H9 (cell line): ENCODE measurements at regions not wholly inside any gene's neighbourhood (a gene's known extent, or its start where the extent isn't known, plus 50 kb on each side); places are given as distances from the start of the nearest gene placed in this dataset.

ENCODE experiments used
- DNase-seq: peaks from one replicate; pipeline ENCODE4 v3.0.0-alpha.2; 2017
- H2AFZ ChIP-seq: one replicate; pipeline ENCODE4 v1.6.1; 2013; ENCODE audit warnings: mild to moderate bottlenecking, low read length, control low read depth, moderate library complexity
- H2AK5ac ChIP-seq: 2 replicates; pipeline ENCODE4 v1.6.1; 2013; ENCODE audit warnings: low read length, control low read depth, mixed read lengths; ENCODE audit not compliant: insufficient read length
- H2BK120ac ChIP-seq: one replicate; pipeline ENCODE4 v1.6.1; 2013; ENCODE audit warnings: low read depth, mild to moderate bottlenecking, low read length, control low read depth, inconsistent platforms; ENCODE audit not compliant: poor library complexity, severe bottlenecking
- H2BK12ac ChIP-seq: 2 replicates; pipeline ENCODE4 v1.6.1; 2013; ENCODE audit warnings: low read length, control low read depth, mixed read lengths, low read depth; ENCODE audit not compliant: insufficient read length
- H2BK15ac ChIP-seq: 2 replicates; pipeline ENCODE4 v1.6.1; 2013; ENCODE audit warnings: low read depth, low read length, control low read depth
- H2BK20ac ChIP-seq: one replicate; pipeline ENCODE4 v1.6.1; 2013; ENCODE audit warnings: low read depth, mild to moderate bottlenecking, low read length, control low read depth, inconsistent platforms; ENCODE audit not compliant: poor library complexity, severe bottlenecking
- H2BK5ac ChIP-seq: 2 replicates; pipeline ENCODE4 v1.6.1; 2013; ENCODE audit warnings: low read length, control low read depth, mixed read lengths; ENCODE audit not compliant: insufficient read length
- H3K14ac ChIP-seq: 2 replicates; pipeline ENCODE4 v1.6.1; 2013; ENCODE audit warnings: low read length, control low read depth; ENCODE audit not compliant: insufficient read depth
- H3K18ac ChIP-seq: 2 replicates; pipeline ENCODE4 v1.6.1; 2013; ENCODE audit warnings: low read depth, mild to moderate bottlenecking, mixed read lengths, low read length, control low read depth; ENCODE audit not compliant: insufficient read length
- H3K23ac ChIP-seq: 2 replicates; pipeline ENCODE4 v1.6.1; 2013; ENCODE audit warnings: low read length, control low read depth, mixed read lengths, low read depth; ENCODE audit not compliant: insufficient read length
- H3K23me2 ChIP-seq: 2 replicates; pipeline ENCODE4 v1.6.1; 2013; ENCODE audit warnings: low read depth, mild to moderate bottlenecking, mixed read lengths, low read length, control low read depth; ENCODE audit not compliant: insufficient read length, poor library complexity, severe bottlenecking
- H3K27ac ChIP-seq: 2 replicates; pipeline ENCODE4 v1.5.1; 2013; ENCODE audit warnings: low read length, control low read depth, mixed read lengths, low read depth; ENCODE audit not compliant: insufficient read length
- H3K27me3 ChIP-seq: 2 replicates; pipeline ENCODE4 v1.6.1; 2013; ENCODE audit warnings: low read length, control low read depth, inconsistent platforms; ENCODE audit not compliant: insufficient read depth
- H3K4ac ChIP-seq: 2 replicates; pipeline ENCODE4 v1.6.1; 2013; ENCODE audit warnings: low read depth, mild to moderate bottlenecking, control low read depth, inconsistent platforms, low read length, moderate library complexity
- H3K4me1 ChIP-seq: 2 replicates; pipeline ENCODE4 v1.6.1; 2013; ENCODE audit warnings: low read length, control low read depth, inconsistent platforms; ENCODE audit not compliant: insufficient read depth
- H3K4me2 ChIP-seq: 2 replicates; pipeline ENCODE4 v1.6.1; 2013; ENCODE audit warnings: low read length, control low read depth, mixed read lengths; ENCODE audit not compliant: insufficient read length, insufficient read depth
- H3K56ac ChIP-seq: 2 replicates; pipeline ENCODE4 v1.6.1; 2013; ENCODE audit warnings: low read depth, mild to moderate bottlenecking, mixed read lengths, low read length, control low read depth; ENCODE audit not compliant: insufficient read length
- H3K79me1 ChIP-seq: 2 replicates; pipeline ENCODE4 v1.6.1; 2013; ENCODE audit warnings: low read depth, mild to moderate bottlenecking, moderate library complexity, low read length, control low read depth, inconsistent platforms; ENCODE audit not compliant: insufficient read depth, poor library complexity, severe bottlenecking
- H3K79me2 ChIP-seq: 2 replicates; pipeline ENCODE4 v1.6.1; 2013; ENCODE audit warnings: low read length, control low read depth, inconsistent platforms; ENCODE audit not compliant: insufficient read depth
- H3K9ac ChIP-seq: 2 replicates; pipeline ENCODE4 v1.6.1; 2013; ENCODE audit warnings: low read length, control low read depth, mixed read lengths; ENCODE audit not compliant: insufficient read length; ENCODE audit errors: extremely low read depth
- H3K9me3 ChIP-seq: one replicate; pipeline ENCODE4 v1.6.1; 2013; ENCODE audit warnings: low read depth, low read length, inconsistent platforms; ENCODE audit not compliant: control insufficient read depth
- H3T11ph ChIP-seq: one replicate; pipeline ENCODE4 v1.6.1; 2013; ENCODE audit warnings: mild to moderate bottlenecking, low read length, control low read depth, inconsistent platforms
- H4K20me1 ChIP-seq: one replicate; pipeline ENCODE4 v1.6.1; 2013; ENCODE audit not compliant: control insufficient read depth, insufficient read length, insufficient read depth
- H4K5ac ChIP-seq: 2 replicates; pipeline ENCODE4 v1.6.1; 2013; ENCODE audit warnings: low read depth, mild to moderate bottlenecking, mixed read lengths, low read length, control low read depth; ENCODE audit not compliant: insufficient read length
- H4K8ac ChIP-seq: replicated peaks from 2 replicates; pipeline ENCODE4 v1.6.1; 2013; ENCODE audit warnings: low read length, control low read depth, mixed read lengths, low read depth; ENCODE audit not compliant: insufficient read length
- H4K91ac ChIP-seq: 2 replicates; pipeline ENCODE4 v1.6.1; 2013; ENCODE audit warnings: low read depth, mild to moderate bottlenecking, moderate library complexity, mixed read lengths, low read length, control low read depth; ENCODE audit not compliant: insufficient read length
- H3K27ac Mint-ChIP-seq, 3 experiments: 2 replicates in 2 of 3; 3 replicates in 1 of 3; pipeline ENCODE4 v1.8.0; 2020 to 2021; ENCODE audit warnings: mixed read lengths in 3 of 3, mild to moderate bottlenecking in 1 of 3, moderate library complexity in 1 of 3
- H3K27me3 Mint-ChIP-seq: 2 replicates; pipeline ENCODE4 v1.8.0; 2021; ENCODE audit warnings: low read depth, mild to moderate bottlenecking, moderate library complexity, mixed read lengths
- H3K36me3 Mint-ChIP-seq, 3 experiments: 2 replicates in 2 of 3; 3 replicates in 1 of 3; pipeline ENCODE4 v1.8.0; 2020 to 2021; ENCODE audit warnings: low read depth in 3 of 3, mixed read lengths in 3 of 3; ENCODE audit not compliant: insufficient read depth in 1 of 3
- H3K4me1 Mint-ChIP-seq, 2 experiments: 2 replicates each; pipeline ENCODE4 v1.8.0; 2020; ENCODE audit warnings: mixed read lengths in 2 of 2
- H3K4me3 Mint-ChIP-seq, 2 experiments: 2 replicates in 1 of 2; 3 replicates in 1 of 2; pipeline ENCODE4 v1.8.0; 2020 to 2021; ENCODE audit warnings: mild to moderate bottlenecking in 2 of 2, mixed read lengths in 2 of 2, moderate library complexity in 1 of 2
- H3K9me3 Mint-ChIP-seq, 2 experiments: 2 replicates in 1 of 2; 3 replicates in 1 of 2; pipeline ENCODE4 v1.8.0; 2020; ENCODE audit warnings: mild to moderate bottlenecking in 2 of 2, mixed read lengths in 2 of 2, moderate library complexity in 1 of 2
- WGBS: extraction: QIAGEN DNeasy Blood & Tissue Kit; methylation state at CpG from one replicate; pipeline ENCODE4 v1.1.7; 2013; ENCODE audit warnings: missing lambda C conversion rate, low lambda C conversion rate, mixed read lengths; ENCODE audit not compliant: insufficient read length; ENCODE audit errors: extremely low coverage; 5-methylcytosine and 5-hydroxymethylcytosine counted together
- TF ChIP-seq, protein P1 (sequence below): fragments of 200-600 bp; sonication (generic); conservative IDR thresholded peaks from 3 replicates; pipeline ENCODE4 v1.8.0; 2021; ENCODE audit warnings: antibody characterized with exemption, mild to moderate bottlenecking

DNA sequence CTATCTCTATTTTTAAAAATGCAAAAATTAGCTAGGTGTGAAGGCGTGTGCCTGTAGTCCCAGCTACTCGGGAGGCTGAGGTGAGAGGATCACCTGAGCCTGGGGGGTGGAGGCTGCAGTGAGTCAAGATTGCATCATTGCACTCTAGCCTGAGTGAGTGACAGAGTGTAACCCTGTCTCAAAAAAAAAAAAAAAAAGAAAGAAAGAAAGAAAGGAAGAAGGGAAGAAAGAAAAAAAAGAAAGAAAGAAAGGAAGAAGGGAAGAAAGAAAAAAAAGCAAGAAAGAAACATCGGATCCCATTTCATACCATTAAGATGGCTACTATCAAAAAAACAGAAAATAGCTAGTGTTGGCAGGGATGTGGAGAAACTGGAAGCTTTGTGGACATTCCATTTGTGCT is 136.8 kb upstream of the WNT4 start:
- Mint-ChIP-seq H3K36me3 (no peaks in the 10 kb centered on the region), H3K9me3 (peaks cover 0 to 7% of the 10 kb centered on the region in 2 experiments; a peak in 3 of 5 replicates), H3K27ac (no peak overlapping the region), H3K4me3 (no peak overlapping the region), H3K4me1 (peaks cover 5 to 14% of the 10 kb centered on the region in 2 experiments), H3K27me3 (peaks cover 22% of the 10 kb centered on the region)
- DNase-seq = no peak
- no CpG with 5 or more reads among the region's 3 CpGs for whole genome bisulfite sequencing
- H4K5ac ChIP-seq = no peak overlapping the region
- H3K27me3 ChIP-seq = no peaks in the 10 kb centered on the region
- no peak overlapping the region for H2BK12ac ChIP-seq
- H4K91ac ChIP-seq = no peak overlapping the region
- H3K79me2 ChIP-seq = no peaks in the 10 kb centered on the region
- H3K14ac ChIP-seq = no peak overlapping the region
- H4K8ac ChIP-seq = no peak overlapping the region
- H4K20me1 ChIP-seq = no peaks in the 10 kb centered on the region
- TF ChIP-seq, protein P1, sequence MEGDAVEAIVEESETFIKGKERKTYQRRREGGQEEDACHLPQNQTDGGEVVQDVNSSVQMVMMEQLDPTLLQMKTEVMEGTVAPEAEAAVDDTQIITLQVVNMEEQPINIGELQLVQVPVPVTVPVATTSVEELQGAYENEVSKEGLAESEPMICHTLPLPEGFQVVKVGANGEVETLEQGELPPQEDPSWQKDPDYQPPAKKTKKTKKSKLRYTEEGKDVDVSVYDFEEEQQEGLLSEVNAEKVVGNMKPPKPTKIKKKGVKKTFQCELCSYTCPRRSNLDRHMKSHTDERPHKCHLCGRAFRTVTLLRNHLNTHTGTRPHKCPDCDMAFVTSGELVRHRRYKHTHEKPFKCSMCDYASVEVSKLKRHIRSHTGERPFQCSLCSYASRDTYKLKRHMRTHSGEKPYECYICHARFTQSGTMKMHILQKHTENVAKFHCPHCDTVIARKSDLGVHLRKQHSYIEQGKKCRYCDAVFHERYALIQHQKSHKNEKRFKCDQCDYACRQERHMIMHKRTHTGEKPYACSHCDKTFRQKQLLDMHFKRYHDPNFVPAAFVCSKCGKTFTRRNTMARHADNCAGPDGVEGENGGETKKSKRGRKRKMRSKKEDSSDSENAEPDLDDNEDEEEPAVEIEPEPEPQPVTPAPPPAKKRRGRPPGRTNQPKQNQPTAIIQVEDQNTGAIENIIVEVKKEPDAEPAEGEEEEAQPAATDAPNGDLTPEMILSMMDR = no peak
- no peaks in the 10 kb centered on the region for H3K23me2 ChIP-seq
- H2BK20ac ChIP-seq = no peak overlapping the region
- no peak overlapping the region for H3K9ac ChIP-seq
- no peaks in the 10 kb centered on the region for H3K4me1 ChIP-seq
- no peaks in the 10 kb centered on the region for H3K9me3 ChIP-seq
- no peak overlapping the region for H2BK5ac ChIP-seq
- H3K23ac ChIP-seq = no peak overlapping the region
- H3K4me2 ChIP-seq = no peak overlapping the region
- no peak overlapping the region for H2AFZ ChIP-seq
- no peak overlapping the region for H2BK120ac ChIP-seq
- no peak overlapping the region for H3K18ac ChIP-seq
- H3T11ph ChIP-seq = no peak overlapping the region
- no peak overlapping the region for H2BK15ac ChIP-seq
- H2AK5ac ChIP-seq = no peak overlapping the region
- no peaks in the 10 kb centered on the region for H3K79me1 ChIP-seq
- H3K4ac ChIP-seq = no peak overlapping the region
- no peak overlapping the region for H3K27ac ChIP-seq
- no peak overlapping the region for H3K56ac ChIP-seq
